SIG-M5 treated with dmso at 0.1 percent for 504 hours (cell line): ENCODE measurements at regions not wholly inside any gene's neighbourhood (a gene's known extent, or its start where the extent isn't known, plus 50 kb on each side); places are given as distances from the start of the nearest gene placed in this dataset.

Experiments
- DNase-seq: peaks from one replicate; lab custom pipeline; 2025; ENCODE audit not compliant: unreplicated experiment; lab: John Stamatoyannopoulos, UW

DNA sequence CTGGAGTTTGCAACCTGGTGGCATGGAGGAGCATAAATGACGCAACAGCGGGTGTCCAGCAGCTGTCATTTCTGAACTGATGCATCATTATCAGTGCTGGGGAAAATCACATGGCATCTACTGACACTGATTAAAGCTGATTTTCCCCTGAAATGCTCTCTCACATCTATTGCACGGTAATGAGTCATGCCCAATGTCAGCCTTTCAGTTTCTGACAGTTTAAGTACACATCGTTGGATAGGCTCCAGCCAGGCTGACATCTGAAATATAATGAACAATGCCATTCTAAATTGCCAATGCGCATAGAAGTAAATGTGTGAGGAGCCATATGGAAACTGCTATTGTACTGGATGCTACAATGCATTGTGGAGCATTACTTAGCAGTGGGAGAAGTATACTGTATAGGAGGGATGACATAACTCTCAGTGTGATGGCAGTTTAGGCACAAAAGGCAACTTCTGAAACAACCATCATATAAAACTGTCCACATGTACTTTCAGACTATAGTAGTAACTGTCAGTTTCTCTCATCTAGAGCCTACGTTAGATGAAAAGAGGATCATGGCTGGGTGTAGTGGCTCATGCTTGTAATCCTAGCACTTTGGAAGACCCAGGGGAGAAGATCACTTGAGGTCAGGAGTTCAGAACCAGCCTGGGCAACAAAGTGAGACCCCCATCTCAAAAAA is 389.3 kb upstream of the DMAC1 start:
- no peak for DNase-seq

DNA sequence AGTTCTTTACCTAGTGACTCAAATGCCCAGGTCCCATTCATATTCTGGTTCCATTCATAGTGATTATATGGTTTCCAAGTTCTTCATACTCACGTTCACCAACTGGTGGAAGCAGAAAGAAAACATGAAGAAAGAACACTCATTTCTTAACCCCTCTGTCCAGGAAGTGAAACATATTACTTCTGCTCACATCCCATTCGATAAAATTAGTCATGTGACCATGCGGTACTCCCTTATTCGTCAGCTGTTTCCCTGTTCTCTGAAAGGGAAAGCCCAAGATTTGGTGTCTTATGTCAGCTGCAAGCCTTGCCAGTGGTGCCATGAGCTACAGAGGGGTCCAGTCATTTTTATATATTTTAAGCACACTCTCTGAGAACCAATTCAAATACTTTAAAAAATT is 387.0 kb upstream of the DMAC1 start:
- no peak for DNase-seq

DNA sequence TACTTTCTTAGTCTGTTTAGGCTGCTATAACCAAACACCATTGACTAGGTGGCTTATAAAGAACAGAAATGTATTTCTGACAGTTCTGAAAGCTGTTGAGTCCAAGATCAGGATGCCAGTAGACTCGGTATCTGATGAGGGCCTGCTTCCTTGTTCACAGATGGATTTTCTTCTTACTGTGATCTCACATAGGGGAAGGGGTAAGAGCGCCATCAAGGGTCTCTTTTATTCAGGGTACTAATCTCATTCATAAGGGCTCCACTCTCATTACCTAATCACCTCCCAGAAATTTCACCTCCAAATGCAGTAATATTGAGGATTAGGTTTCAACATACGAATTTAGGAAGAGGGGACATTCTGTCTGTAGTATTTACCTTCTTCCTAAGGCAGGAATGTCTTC is 384.0 kb upstream of the DMAC1 start:
- DNase-seq = no peak

DNA sequence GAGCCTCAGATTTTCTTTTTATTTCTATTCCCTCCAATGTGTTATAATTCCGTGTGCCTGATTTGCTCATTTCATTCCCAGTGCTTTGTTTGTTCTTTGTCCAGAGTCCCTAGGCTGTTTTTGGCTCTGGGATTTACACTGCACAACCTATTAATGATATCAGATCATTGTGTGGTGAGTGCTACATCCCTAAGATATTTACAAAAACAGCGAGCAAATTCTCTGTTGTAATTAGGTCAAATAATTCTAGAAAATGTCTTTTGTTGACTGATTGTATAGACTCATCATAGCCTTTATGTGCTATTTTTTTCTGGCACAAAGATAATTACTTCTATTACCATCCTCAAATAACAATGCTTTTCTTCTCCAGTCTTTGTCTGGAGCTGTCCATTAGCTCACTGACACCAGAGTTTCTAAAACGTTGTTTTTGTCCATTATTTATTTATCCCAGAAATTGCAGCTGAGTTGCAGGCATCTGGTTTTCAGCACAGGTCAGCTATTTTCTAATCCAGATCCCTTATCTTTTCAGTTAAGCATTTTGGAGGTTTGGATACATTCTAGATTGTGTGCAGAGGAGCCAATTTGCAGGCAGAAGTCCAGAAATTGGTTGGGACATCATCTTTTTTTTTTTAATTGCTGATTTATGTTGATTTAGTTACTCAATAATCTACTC is 379.9 kb upstream of the DMAC1 start:
- DNase-seq = no peak

DNA sequence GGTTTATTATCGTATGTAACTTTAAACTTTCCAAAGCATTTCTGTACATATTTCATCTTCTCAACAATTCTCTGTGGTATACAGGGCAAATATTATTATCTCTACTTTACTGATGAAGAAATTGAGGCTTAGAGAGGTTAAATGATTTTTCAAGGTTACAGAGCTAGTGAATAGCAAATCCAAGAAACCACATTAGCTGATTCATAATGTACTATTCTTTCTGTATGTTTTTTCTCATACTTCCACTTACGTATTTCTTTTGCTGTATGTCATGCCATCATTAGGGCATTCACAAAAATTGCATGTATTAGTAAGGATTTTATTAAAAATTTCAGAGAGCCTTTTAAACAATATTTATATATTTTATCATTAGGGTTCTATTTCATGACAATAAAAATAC is 372.4 kb upstream of the DMAC1 start:
- no peak for DNase-seq

DNA sequence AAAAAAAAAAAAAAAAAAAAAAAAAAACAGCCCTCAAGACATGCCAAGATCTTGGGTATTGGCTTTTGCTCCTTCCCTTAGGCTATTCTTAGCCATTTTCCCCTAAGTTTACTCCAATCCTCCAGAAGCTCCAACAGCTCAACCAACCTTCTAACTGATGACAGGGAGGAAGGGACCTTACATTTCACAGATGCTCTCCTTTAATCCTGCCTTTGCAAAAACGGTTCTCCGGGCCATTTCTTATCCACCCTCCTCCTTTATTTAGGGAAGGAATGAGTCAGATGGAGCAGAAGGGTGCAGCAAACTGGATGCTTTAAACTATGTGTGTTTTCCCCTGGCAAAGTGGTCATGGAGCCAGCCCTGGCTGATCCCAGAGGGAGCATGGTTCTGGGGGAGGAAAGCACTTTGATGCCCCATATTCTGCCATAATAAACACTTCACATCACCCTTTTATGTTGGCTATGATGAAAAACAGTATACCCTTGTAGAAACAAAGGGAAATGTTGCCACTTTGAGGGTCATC is 369.4 kb upstream of the DMAC1 start:
- DNase-seq = no peak

DNA sequence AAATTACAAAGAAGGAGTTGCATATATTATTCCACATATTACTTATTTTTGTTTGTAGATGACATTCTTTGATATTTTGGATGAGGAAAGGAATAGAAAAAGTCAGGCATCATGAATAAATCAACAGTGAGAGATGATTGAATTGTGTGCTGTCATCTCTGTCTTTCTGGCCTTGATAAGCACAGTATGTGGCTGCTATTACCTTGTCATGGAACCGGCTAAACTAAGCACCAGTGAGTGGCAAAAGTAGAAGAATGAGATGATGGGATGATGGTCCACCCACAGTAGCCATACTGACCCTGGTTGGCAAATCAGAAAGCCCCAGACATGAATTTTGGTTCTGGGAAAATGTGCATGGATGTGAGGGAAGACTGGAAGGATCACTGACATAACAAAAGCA is 361.2 kb upstream of the DMAC1 start:
- no peak for DNase-seq

DNA sequence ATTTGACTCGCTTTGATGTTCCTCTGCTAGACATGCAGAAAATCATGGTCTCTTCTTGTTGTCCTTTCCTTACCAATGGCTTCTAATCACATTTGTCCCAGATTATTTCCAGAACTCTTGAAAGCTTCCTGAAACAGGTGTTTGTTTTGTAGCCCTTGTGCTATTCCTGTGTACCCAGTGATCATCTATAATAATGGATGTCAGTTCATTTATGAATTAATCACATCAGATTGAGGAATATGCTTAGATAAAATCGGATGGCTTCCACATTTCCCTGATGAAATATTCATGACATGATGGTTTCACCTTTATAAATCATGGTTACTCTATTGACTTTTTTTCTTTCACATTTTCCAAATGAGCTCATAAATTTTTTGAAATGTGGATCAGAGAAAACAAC is 359.0 kb upstream of the DMAC1 start:
- no peak for DNase-seq

DNA sequence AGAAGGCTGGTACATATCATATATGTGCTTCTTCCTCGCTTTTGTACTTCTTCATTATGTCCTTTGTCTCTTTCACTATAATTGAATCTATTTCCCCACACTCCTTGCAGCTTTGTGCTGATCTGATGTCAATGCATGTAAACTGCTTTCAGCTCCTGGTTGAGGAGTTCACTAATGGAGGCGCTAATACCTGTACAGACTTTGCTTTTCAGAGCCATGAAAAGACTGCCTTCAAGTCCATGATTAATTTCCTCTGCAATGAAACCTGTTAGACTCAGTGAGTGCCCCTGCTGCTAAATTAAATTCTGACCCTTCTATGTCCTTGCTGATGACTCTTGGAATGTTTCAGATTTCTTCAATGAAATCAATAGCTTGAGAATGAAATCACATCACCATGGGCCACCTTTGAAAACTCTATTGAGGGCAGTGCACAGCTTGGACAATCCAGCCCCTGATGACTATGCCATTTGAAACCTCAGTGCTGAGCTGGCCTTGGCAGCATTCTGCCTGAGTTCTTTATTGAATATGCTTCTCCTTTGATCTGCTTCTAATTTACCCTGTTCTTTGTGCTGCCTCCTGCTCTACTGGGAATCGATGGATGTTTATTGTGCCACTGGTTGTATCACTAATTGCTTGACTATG is 358.2 kb upstream of the DMAC1 start:
- DNase-seq = no peak

DNA sequence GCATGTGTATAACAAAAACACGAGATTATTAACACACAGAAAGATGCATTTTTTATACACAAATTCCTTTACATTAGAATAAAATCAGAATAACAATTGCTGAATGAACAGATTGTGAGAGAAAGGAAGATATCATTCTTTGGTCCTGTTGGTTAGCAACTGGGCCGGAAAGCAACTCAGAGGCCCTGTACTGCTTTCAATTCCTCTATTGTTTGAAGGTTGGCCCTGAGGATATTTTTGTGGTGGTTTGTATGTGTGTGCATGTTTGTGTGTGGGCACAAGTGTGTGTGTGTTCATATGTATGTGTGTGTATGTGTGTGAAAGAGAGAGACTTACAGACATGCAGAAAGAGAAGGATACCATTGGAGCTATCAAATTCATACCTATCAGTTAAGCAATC is 356.8 kb upstream of the DMAC1 start:
- DNase-seq = no peak

DNA sequence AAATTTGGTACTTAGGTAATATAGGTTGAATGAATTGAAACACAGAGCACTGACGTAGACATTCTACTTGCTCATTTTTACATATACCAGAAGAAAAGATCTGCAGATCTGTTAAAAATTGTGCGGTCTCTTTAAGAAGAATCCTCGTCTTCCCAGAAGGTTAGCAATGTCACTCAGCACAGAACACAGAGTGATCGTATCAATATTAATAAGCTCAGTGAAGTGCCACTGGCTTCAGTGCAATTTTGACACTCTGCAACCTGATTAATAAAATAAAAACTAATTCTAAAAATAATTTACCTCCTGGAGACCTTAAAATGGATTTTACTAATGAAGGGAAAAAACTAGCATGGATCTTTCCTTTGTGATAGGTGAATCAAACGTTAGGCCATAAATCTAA is 356.1 kb upstream of the DMAC1 start:
- DNase-seq = no peak

DNA sequence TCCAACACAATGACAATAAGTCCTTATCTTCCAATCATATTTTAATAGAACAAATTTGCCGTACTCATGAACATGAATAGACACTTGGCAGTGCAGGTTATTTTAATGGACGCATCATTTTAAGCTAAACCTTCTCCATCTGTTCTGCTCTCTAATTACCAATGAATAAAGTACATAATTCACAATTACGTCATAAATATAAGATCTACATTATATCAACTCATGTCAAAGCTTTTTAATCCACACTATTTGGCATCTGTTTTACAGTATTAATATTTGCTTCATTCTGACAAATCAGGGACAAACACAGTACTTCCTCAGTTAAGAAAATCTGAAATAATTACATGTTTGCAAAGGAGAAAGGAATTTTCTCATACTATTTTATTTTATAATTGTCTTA is 344.1 kb upstream of the DMAC1 start:
- no peak for DNase-seq

DNA sequence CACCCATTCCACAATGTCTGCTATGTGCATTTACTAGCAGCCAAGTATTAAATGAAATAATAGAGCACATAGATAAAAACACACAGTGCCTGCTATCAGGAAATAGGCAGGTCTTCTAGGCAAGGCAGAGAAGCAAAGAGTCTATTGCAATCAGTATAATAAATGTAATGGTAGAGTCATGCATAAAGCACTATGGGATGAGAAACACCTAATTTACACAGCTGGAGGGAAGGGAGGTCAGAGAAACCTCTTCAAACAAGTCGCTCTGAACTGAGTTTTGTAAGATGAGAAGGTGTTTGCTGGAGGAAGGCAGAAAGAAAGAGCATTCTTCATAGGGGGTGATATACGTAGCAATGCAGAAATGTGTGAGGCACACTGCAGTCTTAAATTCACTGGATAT is 341.0 kb upstream of the DMAC1 start:
- no peak for DNase-seq

DNA sequence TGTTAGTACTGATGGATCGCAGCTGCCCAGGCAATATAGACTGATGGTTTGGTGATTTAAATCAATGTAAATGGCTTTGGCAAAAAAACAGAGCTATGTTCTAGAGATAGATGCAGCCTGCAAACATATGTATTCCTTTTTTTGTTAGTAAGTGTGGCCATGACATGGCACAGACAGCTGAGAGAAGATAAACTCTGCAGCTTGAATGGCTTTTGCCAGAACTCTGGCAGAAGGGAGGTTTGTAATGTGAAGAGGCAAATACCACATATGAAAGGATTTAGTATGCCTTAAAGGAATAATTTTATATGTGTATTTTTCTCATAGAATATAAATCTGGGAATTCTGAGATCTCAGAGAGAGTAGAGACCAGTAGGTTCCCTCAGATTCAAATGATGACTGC is 340.2 kb upstream of the DMAC1 start:
- no peak for DNase-seq

DNA sequence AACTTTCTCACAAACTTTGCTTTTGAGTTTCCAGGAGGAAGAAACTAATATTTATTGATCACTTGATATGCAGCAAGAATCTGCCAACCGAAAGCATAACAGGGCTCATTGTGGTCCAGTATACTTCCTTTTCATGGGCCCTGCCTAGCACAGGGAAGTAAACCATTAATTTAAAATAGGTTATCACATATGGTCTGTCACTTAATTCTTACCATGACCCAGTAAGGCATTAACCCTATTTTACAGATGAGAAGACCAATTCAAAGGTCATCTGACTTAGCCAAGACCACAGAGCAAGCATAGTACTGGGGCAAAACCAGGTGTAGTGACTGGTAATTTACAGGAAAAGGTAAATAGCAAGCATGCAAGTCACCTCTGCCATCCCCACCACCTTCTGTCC is 336.9 kb upstream of the DMAC1 start:
- no peak for DNase-seq

DNA sequence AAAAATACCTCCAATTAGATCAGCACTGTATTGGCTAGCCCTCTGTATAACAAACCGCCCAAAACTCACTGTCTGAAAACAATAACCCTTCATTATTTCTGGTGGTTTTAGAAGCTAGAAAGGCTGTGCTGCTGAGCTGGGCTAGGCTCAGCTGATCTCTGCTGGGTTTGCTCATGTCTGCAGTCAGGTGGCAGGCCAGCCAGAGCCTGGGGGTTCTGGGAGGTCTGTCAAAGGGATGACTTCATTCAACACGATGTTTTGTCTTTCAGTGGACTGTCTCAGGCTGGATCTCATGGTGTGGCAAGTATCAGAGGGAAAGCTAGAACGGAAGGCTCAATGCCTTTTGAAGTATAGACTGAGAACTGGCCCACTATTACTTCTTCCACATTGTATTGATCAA is 335.1 kb upstream of the DMAC1 start:
- no peak for DNase-seq

DNA sequence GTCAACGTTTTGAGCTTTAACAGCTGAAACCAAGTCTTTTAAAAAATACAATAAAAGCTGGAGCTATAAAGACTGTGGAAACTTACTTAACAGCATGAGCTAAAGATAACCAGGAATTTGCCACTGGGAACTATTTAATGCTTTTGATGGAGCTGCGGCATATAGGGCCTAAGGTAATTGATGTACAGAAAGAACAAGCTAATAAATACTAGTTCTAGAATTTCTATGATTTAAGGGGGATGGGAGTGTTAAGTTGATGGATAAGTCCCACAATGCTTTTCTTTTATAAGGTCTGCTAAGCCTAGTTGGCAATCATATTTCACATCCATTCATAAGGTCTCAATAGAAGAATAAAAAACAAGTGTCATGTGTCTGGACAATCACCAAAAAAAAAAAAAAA is 334.0 kb upstream of the DMAC1 start:
- DNase-seq = no peak

DNA sequence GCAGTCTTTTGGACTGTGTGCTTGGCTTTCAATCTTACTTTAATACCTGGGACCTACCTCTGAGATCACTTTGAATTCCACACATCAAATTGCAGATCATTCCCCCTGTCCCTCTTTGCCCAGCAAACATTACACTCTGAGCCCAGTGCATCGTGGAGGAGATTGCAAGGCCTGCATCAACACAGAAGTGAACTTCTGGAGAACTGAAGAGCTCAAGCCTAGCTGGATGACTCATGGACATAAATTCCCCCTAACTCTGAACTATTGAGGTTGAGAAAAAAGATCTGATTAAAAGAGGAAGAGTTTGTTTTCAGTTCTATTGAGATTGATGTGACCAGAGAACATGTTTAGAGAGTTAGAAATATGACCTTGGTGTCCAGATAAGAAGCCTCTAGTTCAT is 316.0 kb upstream of the DMAC1 start:
- no peak for DNase-seq

DNA sequence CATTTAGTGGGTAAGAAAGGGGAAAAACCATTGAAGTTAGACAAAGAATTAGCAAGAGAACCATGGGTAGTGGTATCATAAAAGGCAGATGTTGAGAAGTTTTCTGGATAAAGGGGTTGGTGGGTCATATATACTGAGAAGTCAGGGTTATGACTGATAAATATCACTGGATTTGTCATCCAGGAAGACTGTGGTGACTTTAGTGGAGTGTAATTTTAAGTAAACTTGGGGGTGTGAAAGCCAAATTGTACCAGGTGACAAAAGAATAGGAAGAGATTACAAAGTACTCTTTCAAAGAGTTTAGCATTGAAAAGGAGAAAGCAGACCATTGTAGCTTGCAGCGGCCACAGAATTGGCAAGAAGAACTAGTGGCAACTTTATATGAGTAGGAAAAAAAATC is 315.2 kb upstream of the DMAC1 start:
- DNase-seq = no peak

DNA sequence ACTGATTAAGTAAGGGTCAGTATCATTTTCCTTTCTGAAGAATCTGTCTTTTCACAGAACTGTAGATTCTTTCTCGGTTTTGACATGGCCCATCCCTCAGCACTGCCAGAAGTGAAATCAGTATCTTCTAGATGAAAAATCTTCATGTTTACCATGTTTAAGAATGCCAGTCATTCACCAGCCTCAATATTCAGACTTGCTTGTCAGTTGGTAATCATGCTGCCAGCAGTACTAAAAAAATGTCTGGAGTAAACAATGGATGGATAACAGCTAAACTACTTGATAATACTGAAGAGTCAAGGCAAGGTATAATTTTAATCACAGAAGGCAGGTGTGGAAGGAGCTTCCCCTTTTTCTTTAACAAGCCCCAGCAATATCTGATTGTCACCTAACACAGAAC is 306.8 kb upstream of the DMAC1 start:
- DNase-seq = no peak

DNA sequence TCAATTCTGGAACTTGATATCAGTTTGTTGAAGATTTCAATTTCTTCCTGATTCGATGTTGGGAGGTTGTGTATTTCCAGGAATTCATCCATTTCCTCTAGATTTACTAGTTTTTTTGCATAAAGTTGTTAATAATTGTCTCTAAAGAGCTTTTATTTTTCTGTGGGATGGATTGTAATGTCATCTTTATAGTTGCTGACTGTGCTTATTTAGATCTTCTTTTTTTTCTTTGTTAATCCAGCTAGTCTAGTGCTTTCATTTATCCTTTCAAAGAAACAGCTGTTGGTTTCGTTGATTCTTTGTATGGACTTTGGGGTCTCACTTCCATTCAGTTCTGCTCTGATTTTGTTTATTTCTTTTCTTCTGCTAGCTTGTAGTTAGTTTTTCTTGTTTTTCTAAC is 302.0 kb upstream of the DMAC1 start:
- no peak for DNase-seq

DNA sequence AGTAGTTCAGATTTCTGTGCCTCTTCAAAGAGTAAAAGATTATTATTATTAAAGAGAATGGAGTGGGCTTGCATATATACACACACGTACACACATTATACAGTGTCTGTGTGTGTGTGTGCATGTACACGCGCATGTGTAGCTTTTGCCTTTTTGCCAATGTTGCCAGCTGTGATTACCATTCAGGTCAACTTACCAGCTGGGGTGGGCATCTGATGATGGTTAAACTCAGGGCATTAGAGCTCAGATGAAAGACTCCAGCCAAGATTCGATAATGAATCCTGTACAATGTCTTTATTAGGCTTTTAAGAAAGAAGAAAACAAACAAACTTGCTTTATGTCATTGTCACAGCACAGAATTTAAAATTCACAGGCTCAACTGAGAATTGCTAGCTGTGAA is 296.5 kb upstream of the DMAC1 start:
- DNase-seq = no peak
